Left lung (tissue), 4 donors: ENCODE measurements at regions not wholly inside any gene's neighbourhood (a gene's known extent, or its start where the extent isn't known, plus 50 kb on each side); places are given as distances from the start of the nearest gene placed in this dataset.

ENCODE experiments used
- ATAC-seq: fragments of 200-7000 bp; cut with Tn5 transposase; one replicate; pipeline ENCODE4 v1.9.1; 2020; ENCODE audit warnings: moderate library complexity
- DNase-seq, 4 donors: peaks; one replicate each; pipeline ENCODE4 v3.0.0-alpha.2; 2013 to 2020
- H3K27ac ChIP-seq, 2 donors: fragments of 200-600 bp; sonication (generic) in 1 of 2; one replicate each; pipeline versions ENCODE4 v1.5.0 to v1.8.0; 2020 to 2021
- H3K27me3 ChIP-seq, 2 donors: fragments of 200-600 bp; sonication (generic) in 1 of 2; one replicate each; pipeline versions ENCODE4 v1.5.0 to v1.8.0; 2020 to 2021
- H3K36me3 ChIP-seq, 2 donors: fragments of 200-600 bp; sonication (generic) in 1 of 2; one replicate each; pipeline versions ENCODE4 v1.5.0 to v1.8.0; 2020 to 2021
- H3K4me1 ChIP-seq, 2 donors: fragments of 200-600 bp; one replicate each; pipeline ENCODE4 v1.8.0; 2021
- H3K4me3 ChIP-seq, 2 donors: fragments of 200-600 bp; sonication (generic) in 1 of 2; one replicate each; pipeline versions ENCODE4 v1.5.0 to v1.8.0; 2020 to 2021; ENCODE audit warnings: mild to moderate bottlenecking in 1 of 2
- H3K9me3 ChIP-seq, 2 donors: fragments of 200-600 bp; sonication (generic) in 1 of 2; one replicate each; pipeline versions ENCODE4 v1.5.0 to v1.8.0; 2020 to 2021
- intact Hi-C, 2 donors: fragments of 100-400 bp; cut with DNase I; formaldehyde crosslinking; loops; one replicate each; pipeline versions ENCODE4 v1.11.2 to v1.14.2; 2022
- TF ChIP-seq, protein P1 (sequence below), 2 donors: fragments of 200-600 bp; sonication (generic) in 1 of 2; IDR thresholded peaks; one replicate each; pipeline versions ENCODE4 v1.5.0 to v1.8.0; 2021; ENCODE audit warnings: antibody characterized with exemption in 2 of 2
- donor health status: DM: no; HTN: yes; CAD: no.
- donor health status: DM: no; HTN: no; CAD: no.

DNA sequence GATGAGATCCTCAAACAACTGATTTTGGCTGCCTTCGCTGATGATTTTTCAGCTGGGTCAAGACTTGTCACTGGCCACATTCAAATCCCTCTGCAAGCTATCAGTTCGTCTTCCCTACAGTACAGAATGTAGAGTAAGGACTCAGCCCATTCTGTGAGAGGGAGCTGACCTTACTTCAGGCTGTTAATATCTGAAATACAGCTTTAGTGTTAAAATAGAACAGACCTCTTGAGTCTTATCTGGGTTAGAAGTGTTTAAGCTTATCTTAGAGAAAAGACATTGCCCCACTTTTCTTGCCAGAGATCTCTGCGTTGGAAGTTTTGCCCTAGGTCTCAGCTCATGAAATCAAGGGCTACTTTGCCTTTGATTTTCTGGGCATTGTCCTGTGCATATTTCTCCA, 383.4 kb upstream of the LARGE1 start:
- H3K4me3 ChIP-seq: no peak overlapping the region
- H3K9me3 ChIP-seq: peaks cover 0 to 3% of the 10 kb centered on the region in 2 donors
- no peaks in the 10 kb centered on the region for H3K4me1 ChIP-seq
- H3K27ac ChIP-seq: no peak overlapping the region
- TF ChIP-seq, protein P1, sequence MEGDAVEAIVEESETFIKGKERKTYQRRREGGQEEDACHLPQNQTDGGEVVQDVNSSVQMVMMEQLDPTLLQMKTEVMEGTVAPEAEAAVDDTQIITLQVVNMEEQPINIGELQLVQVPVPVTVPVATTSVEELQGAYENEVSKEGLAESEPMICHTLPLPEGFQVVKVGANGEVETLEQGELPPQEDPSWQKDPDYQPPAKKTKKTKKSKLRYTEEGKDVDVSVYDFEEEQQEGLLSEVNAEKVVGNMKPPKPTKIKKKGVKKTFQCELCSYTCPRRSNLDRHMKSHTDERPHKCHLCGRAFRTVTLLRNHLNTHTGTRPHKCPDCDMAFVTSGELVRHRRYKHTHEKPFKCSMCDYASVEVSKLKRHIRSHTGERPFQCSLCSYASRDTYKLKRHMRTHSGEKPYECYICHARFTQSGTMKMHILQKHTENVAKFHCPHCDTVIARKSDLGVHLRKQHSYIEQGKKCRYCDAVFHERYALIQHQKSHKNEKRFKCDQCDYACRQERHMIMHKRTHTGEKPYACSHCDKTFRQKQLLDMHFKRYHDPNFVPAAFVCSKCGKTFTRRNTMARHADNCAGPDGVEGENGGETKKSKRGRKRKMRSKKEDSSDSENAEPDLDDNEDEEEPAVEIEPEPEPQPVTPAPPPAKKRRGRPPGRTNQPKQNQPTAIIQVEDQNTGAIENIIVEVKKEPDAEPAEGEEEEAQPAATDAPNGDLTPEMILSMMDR (IDR thresholded peaks at IDR 0.05): no peak
- DNase-seq: peak in 1 of 4 donors; percentile 2
- H3K36me3 ChIP-seq: no peaks in the 10 kb centered on the region
- H3K27me3 ChIP-seq: no peaks in the 10 kb centered on the region
- intact Hi-C loops: no loop called here
- ATAC-seq: no peak

DNA sequence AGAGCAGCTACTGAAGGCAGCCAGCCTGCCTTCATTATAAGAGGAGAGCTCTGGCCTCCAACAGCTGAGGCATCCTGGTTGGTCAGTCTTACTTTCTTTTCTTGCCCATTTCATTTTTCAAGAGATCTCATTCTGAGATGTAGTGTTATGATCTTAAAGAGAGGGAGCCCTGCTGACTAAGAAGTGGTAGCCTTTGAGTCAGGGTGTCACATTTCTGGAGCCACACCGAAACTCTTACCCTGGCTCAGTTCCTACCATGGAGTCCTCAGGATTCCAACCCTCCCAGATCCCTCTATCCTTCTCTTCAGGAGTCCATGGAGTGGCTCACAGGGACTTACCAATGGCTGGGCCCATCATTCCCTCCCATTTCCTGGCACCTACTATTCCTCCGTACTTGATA, 386.1 kb upstream of the LARGE1 start:
- TF ChIP-seq, protein P1 (IDR thresholded peaks at IDR 0.05): no peak
- H3K27me3 ChIP-seq: no peaks in the 10 kb centered on the region
- H3K4me1 ChIP-seq: no peaks in the 10 kb centered on the region
- ATAC-seq (no peak), DNase-seq (no peak)
- H3K9me3 ChIP-seq: peaks cover 0 to 3% of the 10 kb centered on the region in 2 donors
- no peak overlapping the region for H3K27ac ChIP-seq
- intact Hi-C loops: no loop called here
- no peaks in the 10 kb centered on the region for H3K36me3 ChIP-seq
- H3K4me3 ChIP-seq: no peak overlapping the region

DNA sequence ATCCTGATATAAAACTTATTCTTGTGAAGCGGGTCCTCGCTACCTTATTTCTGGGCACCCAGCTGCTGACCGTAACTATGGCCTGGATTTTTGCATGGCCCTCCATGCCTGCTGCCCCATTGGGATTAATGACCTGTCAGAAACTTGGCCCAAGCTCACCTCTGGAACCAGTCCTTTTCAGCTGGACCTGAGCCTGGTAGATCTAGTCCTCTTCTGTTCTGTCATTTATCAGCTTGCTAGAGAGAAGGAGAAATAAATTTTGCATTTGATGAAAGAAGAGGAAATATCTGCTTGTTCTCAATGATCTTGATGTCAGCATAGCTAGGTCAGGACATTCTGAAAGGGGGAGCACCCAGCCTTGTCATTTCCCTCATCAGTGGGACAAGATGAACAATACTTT, 387.8 kb upstream of the LARGE1 start:
- Histone ChIP-seq H3K27me3 (no peaks in the 10 kb centered on the region), H3K36me3 (no peaks in the 10 kb centered on the region), H3K4me3 (no peak overlapping the region), H3K9me3 (peaks cover 0 to 3% of the 10 kb centered on the region in 2 donors), H3K4me1 (no peaks in the 10 kb centered on the region), H3K27ac (no peak overlapping the region)
- intact Hi-C loops: no loop called here
- ATAC-seq (no peak), DNase-seq (no peak)
- TF ChIP-seq, protein P1 (IDR thresholded peaks at IDR 0.05): no peak

DNA sequence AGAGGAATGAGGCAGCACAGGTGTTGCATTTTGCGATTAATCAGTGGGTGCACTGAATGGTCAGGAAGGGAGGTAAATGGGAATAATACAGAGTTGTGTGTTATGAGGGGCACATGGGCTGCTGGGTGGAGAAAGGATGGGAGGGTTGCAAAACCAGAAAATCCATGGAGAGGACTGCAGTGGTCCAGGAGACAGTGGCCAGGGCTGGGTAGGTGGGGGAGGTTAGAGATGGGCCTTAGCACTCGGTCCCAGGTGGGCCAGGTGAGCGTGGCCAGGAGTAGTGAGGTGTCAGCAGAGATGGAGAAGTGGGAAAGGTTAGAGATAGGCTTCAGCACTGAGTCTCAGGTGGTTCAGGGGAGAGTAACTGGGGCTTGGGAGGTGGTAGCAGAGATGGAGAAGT, 399.1 kb upstream of the LARGE1 start:
- Histone ChIP-seq H3K4me3 (no peak overlapping the region), H3K4me1 (no peaks in the 10 kb centered on the region), H3K27ac (no peak overlapping the region), H3K36me3 (no peaks in the 10 kb centered on the region), H3K27me3 (no peaks in the 10 kb centered on the region), H3K9me3 (peaks cover 0 to 21% of the 10 kb centered on the region in 2 donors)
- TF ChIP-seq, protein P1 (IDR thresholded peaks at IDR 0.05): no peak
- ATAC-seq (no peak), DNase-seq (no peak)
- intact Hi-C loops: no loop called here

DNA sequence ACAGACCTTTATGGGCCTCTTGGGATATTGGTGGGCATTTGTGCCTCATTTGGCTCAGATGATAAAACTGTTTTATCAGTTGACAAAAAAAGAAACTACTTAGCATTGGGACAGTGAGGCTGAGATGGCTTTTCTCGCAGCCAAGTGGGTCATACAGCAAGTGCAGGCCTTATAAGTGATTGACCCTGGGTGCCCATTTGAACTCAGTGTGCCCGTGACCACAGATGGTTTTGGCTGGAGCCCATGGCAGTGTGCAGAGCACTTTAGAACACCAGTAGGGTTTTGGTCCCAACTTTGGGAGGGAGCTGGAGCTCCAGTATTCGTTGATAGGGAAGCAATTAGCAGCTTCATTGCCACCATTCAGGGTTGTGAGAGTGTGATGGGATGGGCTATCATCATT, 404.5 kb upstream of the LARGE1 start:
- no peaks in the 10 kb centered on the region for H3K4me1 ChIP-seq
- H3K9me3 ChIP-seq: no peaks in the 10 kb centered on the region
- TF ChIP-seq, protein P1 (IDR thresholded peaks at IDR 0.05): no peak
- intact Hi-C loops: no loop called here
- no peaks in the 10 kb centered on the region for H3K36me3 ChIP-seq
- DNase-seq (no peak), ATAC-seq (no peak)
- no peaks in the 10 kb centered on the region for H3K27me3 ChIP-seq
- no peak overlapping the region for H3K27ac ChIP-seq
- H3K4me3 ChIP-seq: no peak overlapping the region
